Epithelial cell of esophagus (primary cell): ENCODE measurements at regions not wholly inside any gene's neighbourhood (a gene's known extent, or its start where the extent isn't known, plus 50 kb on each side); places are given as distances from the start of the nearest gene placed in this dataset.
"Not testable (repeated sequence)": the region's sequence is repeated elsewhere in the genome, so short reads cannot be mapped to it uniquely, and the experiment has no call there.

Experiments
- DNase-seq: peaks from one replicate; pipeline ENCODE4 v3.0.0; 2010; ENCODE audit warnings: low read depth
- H3K4me3 ChIP-seq: 2 replicates; pipeline ENCODE4 v1.5.1; 2011; ENCODE audit warnings: mild to moderate bottlenecking, low read length, control low read depth
- TF ChIP-seq, protein P1 (sequence below): IDR thresholded peaks from 2 replicates; pipeline ENCODE4 v1.5.1; 2011; ENCODE audit warnings: low read depth, mild to moderate bottlenecking, low read length, control low read depth, inconsistent platforms; ENCODE audit not compliant: insufficient read depth; ENCODE audit errors: missing control alignments

GRCh38 chr12:5173511-5174011, 129.9 kb downstream of the KCNA5 start:
- H3K4me3 ChIP-seq: no peak overlapping the region
- DNase-seq: no peak
- TF ChIP-seq, protein P1, sequence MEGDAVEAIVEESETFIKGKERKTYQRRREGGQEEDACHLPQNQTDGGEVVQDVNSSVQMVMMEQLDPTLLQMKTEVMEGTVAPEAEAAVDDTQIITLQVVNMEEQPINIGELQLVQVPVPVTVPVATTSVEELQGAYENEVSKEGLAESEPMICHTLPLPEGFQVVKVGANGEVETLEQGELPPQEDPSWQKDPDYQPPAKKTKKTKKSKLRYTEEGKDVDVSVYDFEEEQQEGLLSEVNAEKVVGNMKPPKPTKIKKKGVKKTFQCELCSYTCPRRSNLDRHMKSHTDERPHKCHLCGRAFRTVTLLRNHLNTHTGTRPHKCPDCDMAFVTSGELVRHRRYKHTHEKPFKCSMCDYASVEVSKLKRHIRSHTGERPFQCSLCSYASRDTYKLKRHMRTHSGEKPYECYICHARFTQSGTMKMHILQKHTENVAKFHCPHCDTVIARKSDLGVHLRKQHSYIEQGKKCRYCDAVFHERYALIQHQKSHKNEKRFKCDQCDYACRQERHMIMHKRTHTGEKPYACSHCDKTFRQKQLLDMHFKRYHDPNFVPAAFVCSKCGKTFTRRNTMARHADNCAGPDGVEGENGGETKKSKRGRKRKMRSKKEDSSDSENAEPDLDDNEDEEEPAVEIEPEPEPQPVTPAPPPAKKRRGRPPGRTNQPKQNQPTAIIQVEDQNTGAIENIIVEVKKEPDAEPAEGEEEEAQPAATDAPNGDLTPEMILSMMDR: no peak

- DNase-seq, H3K4me3 ChIP-seq: not testable (repeated sequence)
These were observed 131.7 kb downstream of the KCNA5 start for GRCh38 chr12:5175415-5175814.

DNA sequence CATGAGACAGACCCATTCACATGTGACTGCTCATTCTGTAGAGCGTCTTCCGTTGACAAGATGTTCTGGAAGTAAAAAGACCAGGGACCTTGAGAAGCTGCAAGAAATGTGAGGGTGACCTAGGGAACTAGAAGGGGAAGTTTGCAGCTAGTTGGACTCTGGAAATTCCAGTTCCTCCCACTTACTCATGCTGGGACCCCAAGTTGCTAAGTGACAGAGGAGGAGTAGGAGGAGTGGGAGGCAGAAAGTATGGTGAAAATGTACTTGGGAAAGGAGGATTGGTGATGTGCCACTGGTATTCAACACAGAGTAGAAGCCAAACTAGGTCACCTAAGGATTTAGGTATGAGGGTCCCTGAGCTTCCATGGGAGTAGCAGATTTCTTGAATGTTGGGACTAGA, 132.4 kb downstream of the KCNA5 start:
- TF ChIP-seq, protein P1: no peak
- H3K4me3 ChIP-seq: no peak overlapping the region
- DNase-seq: no peak

GRCh38 chr12:5177096-5177495, 133.4 kb downstream of the KCNA5 start:
- TF ChIP-seq, protein P1: no peak
- no peak overlapping the region for H3K4me3 ChIP-seq
- no peak for DNase-seq

- TF ChIP-seq, protein P1: no peak
- no peak overlapping the region for H3K4me3 ChIP-seq
- DNase-seq: peak; percentile 9
These were observed 134.1 kb downstream of the KCNA5 start for GRCh38 chr12:5177731-5178130.

DNA sequence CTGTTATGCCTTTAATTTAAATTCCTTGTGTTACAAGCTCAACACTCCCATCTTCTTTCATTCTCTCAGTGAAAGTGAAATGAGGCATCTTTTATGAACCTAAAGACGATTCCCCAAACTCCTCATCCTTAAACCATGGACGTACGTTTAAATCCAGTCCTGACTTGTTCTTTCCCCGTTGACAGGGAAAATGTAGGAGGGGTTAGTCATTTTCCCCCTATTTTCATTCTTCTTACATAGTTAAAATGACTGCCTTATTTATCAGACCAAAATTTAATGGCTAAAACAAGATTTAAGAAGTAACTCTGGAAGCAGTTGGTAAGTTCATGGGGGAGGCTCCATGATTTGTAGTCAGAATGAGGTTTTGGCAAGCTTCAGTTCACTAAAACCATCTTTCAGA, 134.9 kb downstream of the KCNA5 start:
- no peak for DNase-seq
- TF ChIP-seq, protein P1: no peak
- H3K4me3 ChIP-seq: no peak overlapping the region

DNA sequence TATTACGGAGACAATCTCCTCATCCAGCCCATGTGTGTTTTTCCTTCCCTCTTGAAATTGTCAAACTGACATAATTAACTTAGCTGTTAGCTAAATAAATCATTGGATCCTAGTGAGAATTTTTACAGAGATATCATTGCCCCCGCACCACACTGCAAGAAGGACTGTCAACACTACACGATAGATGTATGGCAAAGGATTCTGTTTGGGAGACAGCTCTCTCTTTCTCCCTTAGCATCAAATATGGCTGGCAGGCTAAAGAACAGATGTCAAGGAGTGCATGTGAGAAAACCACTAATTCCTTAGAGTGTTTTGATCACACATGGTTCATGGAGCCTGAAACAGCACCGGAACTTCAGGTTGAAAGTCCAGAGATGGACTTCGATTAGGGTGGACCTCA, 136.8 kb downstream of the KCNA5 start:
- TF ChIP-seq, protein P1: no peak
- DNase-seq: no peak
- H3K4me3 ChIP-seq: no peak overlapping the region

- DNase-seq: no peak
- H3K4me3 ChIP-seq: no peak overlapping the region
- TF ChIP-seq, protein P1: no peak
These were observed 140.5 kb downstream of the KCNA5 start for GRCh38 chr12:5184186-5184585.
